Thyroid gland (tissue), 4 donors: ENCODE measurements at regions not wholly inside any gene's neighbourhood (a gene's known extent, or its start where the extent isn't known, plus 50 kb on each side); places are given as distances from the start of the nearest gene placed in this dataset.

ENCODE experiments used
- POLR2A ChIP-seq, 2 donors: fragments of 450-650 bp; IDR thresholded peaks; one replicate each; pipeline ENCODE4 v1.6.1; 2017; ENCODE audit warnings: antibody characterized with exemption in 2 of 2, mild to moderate bottlenecking in 2 of 2, moderate library complexity in 1 of 2
- TF ChIP-seq, protein P1 (sequence below), 6 experiments: fragments of 200-600 bp in 3 of 6; fragments of 450-650 bp in 3 of 6; sonication (generic) in 3 of 6; IDR thresholded peaks; one replicate each; pipeline ENCODE4 v1.5.1; 2016 to 2019; ENCODE audit warnings: antibody characterized with exemption in 6 of 6, mild to moderate bottlenecking in 2 of 6, inconsistent platforms in 1 of 6, moderate library complexity in 1 of 6

DNA sequence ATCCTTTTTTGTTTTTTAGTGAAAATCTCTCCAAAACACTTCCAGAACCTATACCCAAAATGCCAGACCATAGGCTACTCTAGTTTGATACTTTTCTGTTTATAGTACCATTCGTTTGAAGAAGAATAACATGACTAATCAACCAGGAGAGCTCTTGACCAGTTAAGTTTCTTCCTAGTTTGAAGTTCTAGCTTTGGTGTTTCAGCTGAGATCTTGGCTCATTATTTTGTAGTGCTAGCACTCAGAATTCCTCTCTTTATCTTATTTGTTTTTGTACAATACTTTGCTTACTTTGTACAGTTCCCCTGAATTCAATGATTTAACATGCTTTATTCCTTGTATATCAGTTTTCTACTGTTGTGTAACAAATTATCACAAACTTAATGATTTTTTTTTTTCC, 911.6 kb downstream of the EFNA5 start:
- TF ChIP-seq, protein P1, sequence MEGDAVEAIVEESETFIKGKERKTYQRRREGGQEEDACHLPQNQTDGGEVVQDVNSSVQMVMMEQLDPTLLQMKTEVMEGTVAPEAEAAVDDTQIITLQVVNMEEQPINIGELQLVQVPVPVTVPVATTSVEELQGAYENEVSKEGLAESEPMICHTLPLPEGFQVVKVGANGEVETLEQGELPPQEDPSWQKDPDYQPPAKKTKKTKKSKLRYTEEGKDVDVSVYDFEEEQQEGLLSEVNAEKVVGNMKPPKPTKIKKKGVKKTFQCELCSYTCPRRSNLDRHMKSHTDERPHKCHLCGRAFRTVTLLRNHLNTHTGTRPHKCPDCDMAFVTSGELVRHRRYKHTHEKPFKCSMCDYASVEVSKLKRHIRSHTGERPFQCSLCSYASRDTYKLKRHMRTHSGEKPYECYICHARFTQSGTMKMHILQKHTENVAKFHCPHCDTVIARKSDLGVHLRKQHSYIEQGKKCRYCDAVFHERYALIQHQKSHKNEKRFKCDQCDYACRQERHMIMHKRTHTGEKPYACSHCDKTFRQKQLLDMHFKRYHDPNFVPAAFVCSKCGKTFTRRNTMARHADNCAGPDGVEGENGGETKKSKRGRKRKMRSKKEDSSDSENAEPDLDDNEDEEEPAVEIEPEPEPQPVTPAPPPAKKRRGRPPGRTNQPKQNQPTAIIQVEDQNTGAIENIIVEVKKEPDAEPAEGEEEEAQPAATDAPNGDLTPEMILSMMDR (IDR thresholded peaks at IDR 0.05) = no peak
- TF ChIP-seq POLR2A (IDR thresholded peaks at IDR 0.05) = no peak
